ENCODE measurements at regions not wholly inside any gene's neighbourhood (a gene's known extent, or its start where the extent isn't known, plus 50 kb on each side); places are given as distances from the start of the nearest gene placed in this dataset.
A peak's percentile ranks its signal among the peaks of the same experiment; 100 is the strongest.

- TF ChIP-seq CTCF (IDR thresholded peaks at IDR 0.05) (peak; percentile 58 to 81 (median 60)), POLR2A (IDR thresholded peaks at IDR 0.05) (no peak)
- no peaks in the 10 kb centered on the region for H3K27me3 ChIP-seq
- H3K4me1 ChIP-seq = peaks cover 0 to 19% (median 0%) of the 10 kb centered on the region in 4 donors
- 12 to 13% methylated on average over 6 of the region's 6 CpGs for WGBS, 2 donors
- H3K36me3 ChIP-seq = no peaks in the 10 kb centered on the region
- peak overlapping the region in 1 of 4 donors; percentile 14 for H3K4me3 ChIP-seq
- H3K9me3 ChIP-seq = no peaks in the 10 kb centered on the region
- peak in 1 of 2 donors; percentile 64 for DNase-seq (ENCODE audit: low spot score in 2 of 2)
- H3K27ac ChIP-seq = peak overlapping the region in 2 of 4 donors; percentile 39 to 56
Observed at GRCh38 chr2:181742922-181743722, 62.8 kb upstream of the NEUROD1 start.

- no peaks in the 10 kb centered on the region for H3K9me3 ChIP-seq
- H3K27me3 ChIP-seq = no peaks in the 10 kb centered on the region
- H3K4me3 ChIP-seq = no peak overlapping the region
- no peak for DNase-seq (ENCODE audit: low spot score in 2 of 2)
- TF ChIP-seq POLR2A (IDR thresholded peaks at IDR 0.05) (no peak), EP300 (IDR thresholded peaks at IDR 0.05) (no peak), CTCF (IDR thresholded peaks at IDR 0.05) (no peak)
- peaks cover 0 to 19% (median 0%) of the 10 kb centered on the region in 4 donors for H3K4me1 ChIP-seq
- H3K27ac ChIP-seq = peak overlapping the region in 2 of 4 donors; percentile 39 to 56
- WGBS, 2 donors = 46 to 55% methylated on average over 2 of the region's 2 CpGs
- no peaks in the 10 kb centered on the region for H3K36me3 ChIP-seq
Observed at GRCh38 chr2:181743723-181744031, 63.4 kb upstream of the NEUROD1 start.

- no peaks in the 10 kb centered on the region for H3K27me3 ChIP-seq
- TF ChIP-seq POLR2A (IDR thresholded peaks at IDR 0.05) = no peak
- TF ChIP-seq EP300 (IDR thresholded peaks at IDR 0.05) = no peak
- no peak for TF ChIP-seq CTCF (IDR thresholded peaks at IDR 0.05)
- 93 to 96% methylated on average over 3 of the region's 3 CpGs for WGBS, 2 donors
- H3K27ac ChIP-seq = no peak overlapping the region
- no peak overlapping the region for H3K4me3 ChIP-seq
- H3K9me3 ChIP-seq = no peaks in the 10 kb centered on the region
- no peaks in the 10 kb centered on the region for H3K36me3 ChIP-seq
- H3K4me1 ChIP-seq = peaks cover 0 to 19% (median 0%) of the 10 kb centered on the region in 4 donors
- DNase-seq (ENCODE audit: low spot score in 2 of 2) = no peak
Observed at GRCh38 chr2:181745796-181746540, 65.7 kb upstream of the NEUROD1 start.

GRCh38 chr2:181746844-181747243 is 66.5 kb upstream of the NEUROD1 start:
- 82 to 86% methylated on average over 2 of the region's 2 CpGs for WGBS, 2 donors
- Histone ChIP-seq H3K4me3 (no peak overlapping the region), H3K27me3 (no peaks in the 10 kb centered on the region), H3K9me3 (no peaks in the 10 kb centered on the region), H3K36me3 (no peaks in the 10 kb centered on the region), H3K4me1 (peaks cover 0 to 22% (median under 1%) of the 10 kb centered on the region in 4 donors), H3K27ac (no peak overlapping the region)
- DNase-seq (ENCODE audit: low spot score in 2 of 2) = no peak
- no peak for TF ChIP-seq POLR2A (IDR thresholded peaks at IDR 0.05)
- TF ChIP-seq CTCF (IDR thresholded peaks at IDR 0.05) = no peak
- TF ChIP-seq EP300 (IDR thresholded peaks at IDR 0.05) = no peak

GRCh38 chr2:181750305-181750704 is 70.0 kb upstream of the NEUROD1 start:
- H3K27me3 ChIP-seq = no peaks in the 10 kb centered on the region
- no peak overlapping the region for H3K4me3 ChIP-seq
- H3K9me3 ChIP-seq = no peaks in the 10 kb centered on the region
- no peak for TF ChIP-seq CTCF (IDR thresholded peaks at IDR 0.05)
- no peak for TF ChIP-seq EP300 (IDR thresholded peaks at IDR 0.05)
- no peak for TF ChIP-seq POLR2A (IDR thresholded peaks at IDR 0.05)
- no peaks in the 10 kb centered on the region for H3K36me3 ChIP-seq
- DNase-seq (ENCODE audit: low spot score in 2 of 2) = no peak
- peaks cover 0 to 23% (median 8%) of the 10 kb centered on the region in 4 donors for H3K4me1 ChIP-seq
- 68 to 69% methylated on average over 8 of the region's 8 CpGs for WGBS, 2 donors
- H3K27ac ChIP-seq = peak overlapping the region in 2 of 4 donors; percentile 51 to 73

All from tibial nerve (tissue), 4 donors.